Osteoblast (primary cell): ENCODE measurements at regions not wholly inside any gene's neighbourhood (a gene's known extent, or its start where the extent isn't known, plus 50 kb on each side); places are given as distances from the start of the nearest gene placed in this dataset.

Experiments used
- DNase-seq: peaks from one replicate; pipeline ENCODE4 v3.0.0; 2011; ENCODE audit warnings: low spot score, mixed read lengths; ENCODE audit not compliant: insufficient read length; ENCODE audit errors: missing footprints
- H2AFZ ChIP-seq: 2 replicates; pipeline ENCODE4 v1.6.0; 2011; ENCODE audit warnings: mild to moderate bottlenecking, low read length
- H3K27ac ChIP-seq: 2 replicates; pipeline ENCODE4 v1.5.1; 2011; ENCODE audit warnings: mild to moderate bottlenecking, low read depth, low read length, moderate library complexity
- H3K27me3 ChIP-seq: 2 replicates; pipeline ENCODE4 v1.6.0; 2012; ENCODE audit warnings: mild to moderate bottlenecking, control low read depth, inconsistent platforms, low read length, moderate library complexity; ENCODE audit not compliant: insufficient read depth
- H3K36me3 ChIP-seq: 2 replicates; pipeline ENCODE4 v1.5.1; 2011; ENCODE audit warnings: mild to moderate bottlenecking, low read length, control low read depth, moderate library complexity; ENCODE audit not compliant: insufficient read depth
- H3K4me1 ChIP-seq: 2 replicates; pipeline ENCODE4 v1.5.1; 2011; ENCODE audit warnings: mild to moderate bottlenecking, low read length, control low read depth, moderate library complexity; ENCODE audit not compliant: insufficient read depth
- H3K4me2 ChIP-seq: 2 replicates; pipeline ENCODE4 v1.6.0; 2011; ENCODE audit warnings: mild to moderate bottlenecking, low read length; ENCODE audit not compliant: insufficient read depth
- H3K4me3 ChIP-seq: fragments of 200-600 bp; sonication (generic); 3 replicates; pipeline ENCODE4 v1.5.1; 2012; ENCODE audit warnings: mild to moderate bottlenecking, low read length, inconsistent platforms; ENCODE audit not compliant: insufficient read depth
- H3K79me2 ChIP-seq: 2 replicates; pipeline ENCODE4 v1.6.0; 2012; ENCODE audit warnings: mild to moderate bottlenecking, low read length, control low read depth, inconsistent platforms; ENCODE audit not compliant: insufficient read depth
- H3K9me3 ChIP-seq: 2 replicates; pipeline ENCODE4 v1.5.1; 2011; ENCODE audit warnings: low read depth, low read length, control low read depth
- H4K20me1 ChIP-seq: 2 replicates; pipeline ENCODE4 v1.6.0; 2012; ENCODE audit warnings: mild to moderate bottlenecking, low read length, control low read depth; ENCODE audit not compliant: insufficient read depth
- TF ChIP-seq, protein P1 (sequence below): IDR thresholded peaks from 2 replicates; pipeline ENCODE4 v1.5.1; 2011; ENCODE audit warnings: mild to moderate bottlenecking, low read depth, low read length, moderate library complexity; ENCODE audit errors: extremely low read depth

DNA sequence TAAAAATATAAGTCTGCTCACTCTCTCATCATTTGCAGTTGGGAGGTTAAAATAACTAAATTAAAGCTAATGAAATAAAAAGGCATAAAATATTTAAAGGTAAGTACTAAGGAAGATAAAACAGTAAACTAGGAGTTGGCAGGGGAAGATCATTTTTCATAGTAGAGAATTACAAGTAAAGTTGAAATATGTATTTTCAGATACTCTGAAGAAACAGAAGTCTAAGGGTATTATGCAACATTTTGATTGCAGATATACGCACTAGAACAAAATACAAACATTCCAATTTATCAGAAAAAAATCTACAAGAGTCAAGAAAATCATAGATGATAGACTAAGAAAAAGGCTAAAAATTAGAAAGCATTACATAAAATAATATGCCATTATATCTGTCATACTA lies 167.6 kb upstream of the CTAGE1 start:
- no peak for DNase-seq
- no peak overlapping the region for H3K4me3 ChIP-seq
- H2AFZ ChIP-seq = no peak overlapping the region
- no peak overlapping the region for H3K4me2 ChIP-seq
- H3K9me3 ChIP-seq = no peaks in the 10 kb centered on the region
- no peak overlapping the region for H3K27ac ChIP-seq
- no peaks in the 10 kb centered on the region for H4K20me1 ChIP-seq
- no peaks in the 10 kb centered on the region for H3K79me2 ChIP-seq
- TF ChIP-seq, protein P1, sequence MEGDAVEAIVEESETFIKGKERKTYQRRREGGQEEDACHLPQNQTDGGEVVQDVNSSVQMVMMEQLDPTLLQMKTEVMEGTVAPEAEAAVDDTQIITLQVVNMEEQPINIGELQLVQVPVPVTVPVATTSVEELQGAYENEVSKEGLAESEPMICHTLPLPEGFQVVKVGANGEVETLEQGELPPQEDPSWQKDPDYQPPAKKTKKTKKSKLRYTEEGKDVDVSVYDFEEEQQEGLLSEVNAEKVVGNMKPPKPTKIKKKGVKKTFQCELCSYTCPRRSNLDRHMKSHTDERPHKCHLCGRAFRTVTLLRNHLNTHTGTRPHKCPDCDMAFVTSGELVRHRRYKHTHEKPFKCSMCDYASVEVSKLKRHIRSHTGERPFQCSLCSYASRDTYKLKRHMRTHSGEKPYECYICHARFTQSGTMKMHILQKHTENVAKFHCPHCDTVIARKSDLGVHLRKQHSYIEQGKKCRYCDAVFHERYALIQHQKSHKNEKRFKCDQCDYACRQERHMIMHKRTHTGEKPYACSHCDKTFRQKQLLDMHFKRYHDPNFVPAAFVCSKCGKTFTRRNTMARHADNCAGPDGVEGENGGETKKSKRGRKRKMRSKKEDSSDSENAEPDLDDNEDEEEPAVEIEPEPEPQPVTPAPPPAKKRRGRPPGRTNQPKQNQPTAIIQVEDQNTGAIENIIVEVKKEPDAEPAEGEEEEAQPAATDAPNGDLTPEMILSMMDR = no peak
- no peaks in the 10 kb centered on the region for H3K4me1 ChIP-seq
- no peaks in the 10 kb centered on the region for H3K27me3 ChIP-seq
- no peaks in the 10 kb centered on the region for H3K36me3 ChIP-seq

- H3K4me2 ChIP-seq = no peak overlapping the region
- H3K27me3 ChIP-seq = no peaks in the 10 kb centered on the region
- H3K4me3 ChIP-seq = no peak overlapping the region
- H3K79me2 ChIP-seq = no peaks in the 10 kb centered on the region
- H3K4me1 ChIP-seq = peaks cover 3% of the 10 kb centered on the region
- no peak overlapping the region for H2AFZ ChIP-seq
- H3K9me3 ChIP-seq = no peaks in the 10 kb centered on the region
- no peak for DNase-seq
- TF ChIP-seq, protein P1 = no peak
- H4K20me1 ChIP-seq = no peaks in the 10 kb centered on the region
- no peaks in the 10 kb centered on the region for H3K36me3 ChIP-seq
- H3K27ac ChIP-seq = no peak overlapping the region
Measured at GRCh38 chr18:22585821-22586220, 168.1 kb upstream of the CTAGE1 start.

DNA sequence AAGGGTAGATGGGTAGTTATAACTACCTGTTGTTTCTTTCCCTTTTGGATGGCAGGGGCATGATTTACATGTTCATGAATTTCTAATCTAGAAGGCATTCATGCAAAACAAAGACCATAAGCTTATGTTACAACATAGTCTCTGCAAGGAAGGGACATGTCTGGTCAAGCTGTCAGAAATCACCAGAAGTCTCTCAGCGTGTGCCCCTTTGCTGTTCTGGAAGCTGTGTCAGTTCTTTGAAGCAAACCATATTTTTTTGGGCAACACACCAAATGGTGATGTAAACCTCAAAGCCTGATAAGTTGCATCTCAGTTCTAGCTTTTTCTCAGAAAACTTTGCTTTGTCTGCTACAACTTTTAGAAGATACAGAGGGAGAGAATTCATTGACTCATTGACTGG lies 173.5 kb upstream of the CTAGE1 start:
- H2AFZ ChIP-seq = no peak overlapping the region
- H3K4me1 ChIP-seq = peaks cover 15% of the 10 kb centered on the region
- H3K27me3 ChIP-seq = no peaks in the 10 kb centered on the region
- peak overlapping the region; percentile 27 for H3K4me2 ChIP-seq
- H3K4me3 ChIP-seq = no peak overlapping the region
- TF ChIP-seq, protein P1 = no peak
- H3K27ac ChIP-seq = peak overlapping the region; percentile 32
- H3K79me2 ChIP-seq = no peaks in the 10 kb centered on the region
- H3K9me3 ChIP-seq = no peaks in the 10 kb centered on the region
- DNase-seq = no peak
- H4K20me1 ChIP-seq = no peaks in the 10 kb centered on the region
- no peaks in the 10 kb centered on the region for H3K36me3 ChIP-seq

DNA sequence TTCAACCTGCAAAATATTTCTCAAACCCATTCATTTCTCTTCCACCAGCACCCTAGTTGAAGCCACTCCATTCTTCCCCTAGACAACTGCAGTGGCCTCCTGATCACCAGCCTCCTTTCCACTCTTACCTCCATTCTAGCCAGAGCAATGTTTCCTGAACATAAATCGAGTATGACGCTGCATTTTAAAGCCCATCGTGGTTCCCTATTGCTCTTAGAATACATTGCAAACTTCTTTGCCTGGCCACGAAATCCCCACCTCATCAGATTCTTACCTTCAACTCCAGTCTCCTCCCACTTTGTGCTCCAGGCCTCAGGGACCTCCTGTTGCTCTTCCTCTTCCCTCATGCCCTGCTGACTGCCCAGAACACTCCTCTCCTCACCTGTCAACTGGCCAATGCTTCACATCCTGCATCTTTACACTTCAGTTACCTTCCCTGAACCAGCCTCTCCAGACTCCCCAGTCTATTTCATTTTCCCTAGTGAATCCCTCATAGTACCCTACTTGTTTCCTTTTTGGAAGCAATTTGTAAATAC lies 176.5 kb upstream of the CTAGE1 start:
- Histone ChIP-seq H3K4me2 (no peak overlapping the region), H4K20me1 (no peaks in the 10 kb centered on the region), H3K79me2 (no peaks in the 10 kb centered on the region), H3K36me3 (no peaks in the 10 kb centered on the region), H2AFZ (no peak overlapping the region), H3K4me3 (no peak overlapping the region), H3K27ac (no peak overlapping the region), H3K9me3 (no peaks in the 10 kb centered on the region), H3K4me1 (peaks cover 15% of the 10 kb centered on the region), H3K27me3 (no peaks in the 10 kb centered on the region)
- TF ChIP-seq, protein P1 = no peak
- no peak for DNase-seq
